Fibroblast of pulmonary artery (primary cell): ENCODE measurements at regions not wholly inside any gene's neighbourhood (a gene's known extent, or its start where the extent isn't known, plus 50 kb on each side); places are given as distances from the start of the nearest gene placed in this dataset.
"Not testable (repeated sequence)": the region's sequence is repeated elsewhere in the genome, so short reads cannot be mapped to it uniquely, and the experiment has no call there.

ENCODE experiments used
- DNase-seq: peaks from one replicate; pipeline ENCODE4 v3.0.0-alpha.2; 2010; ENCODE audit warnings: low read depth
- H3K4me3 ChIP-seq: replicated peaks from 2 replicates; pipeline ENCODE4 v1.5.1; 2011; ENCODE audit warnings: low read depth, mild to moderate bottlenecking, control low read depth, low read length, moderate library complexity
- TF ChIP-seq, protein P1 (sequence below): IDR thresholded peaks from 2 replicates; pipeline ENCODE4 v1.5.1; 2011; ENCODE audit warnings: mild to moderate bottlenecking, control low read depth, low read length, inconsistent platforms; ENCODE audit errors: missing control alignments

DNA sequence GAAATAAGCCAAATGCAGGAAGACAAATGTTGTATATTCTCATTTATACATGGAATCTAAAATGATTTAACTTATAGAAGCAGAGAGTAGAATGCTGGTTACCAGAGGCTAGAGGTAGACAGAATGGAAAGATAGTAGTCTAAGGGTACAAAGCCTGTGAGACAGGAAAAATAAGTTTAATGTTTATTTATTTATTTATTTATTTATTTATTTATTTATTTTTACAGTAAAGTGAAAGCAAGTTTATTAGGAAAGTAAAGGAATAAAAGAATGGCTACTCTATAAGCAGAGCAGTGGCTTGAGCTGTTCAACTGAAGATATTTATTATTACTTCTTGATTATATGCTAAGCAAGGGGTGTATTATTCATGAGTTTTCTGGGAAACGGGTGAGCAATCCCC is 203.2 kb downstream of the LAS1L start:
- TF ChIP-seq, protein P1, sequence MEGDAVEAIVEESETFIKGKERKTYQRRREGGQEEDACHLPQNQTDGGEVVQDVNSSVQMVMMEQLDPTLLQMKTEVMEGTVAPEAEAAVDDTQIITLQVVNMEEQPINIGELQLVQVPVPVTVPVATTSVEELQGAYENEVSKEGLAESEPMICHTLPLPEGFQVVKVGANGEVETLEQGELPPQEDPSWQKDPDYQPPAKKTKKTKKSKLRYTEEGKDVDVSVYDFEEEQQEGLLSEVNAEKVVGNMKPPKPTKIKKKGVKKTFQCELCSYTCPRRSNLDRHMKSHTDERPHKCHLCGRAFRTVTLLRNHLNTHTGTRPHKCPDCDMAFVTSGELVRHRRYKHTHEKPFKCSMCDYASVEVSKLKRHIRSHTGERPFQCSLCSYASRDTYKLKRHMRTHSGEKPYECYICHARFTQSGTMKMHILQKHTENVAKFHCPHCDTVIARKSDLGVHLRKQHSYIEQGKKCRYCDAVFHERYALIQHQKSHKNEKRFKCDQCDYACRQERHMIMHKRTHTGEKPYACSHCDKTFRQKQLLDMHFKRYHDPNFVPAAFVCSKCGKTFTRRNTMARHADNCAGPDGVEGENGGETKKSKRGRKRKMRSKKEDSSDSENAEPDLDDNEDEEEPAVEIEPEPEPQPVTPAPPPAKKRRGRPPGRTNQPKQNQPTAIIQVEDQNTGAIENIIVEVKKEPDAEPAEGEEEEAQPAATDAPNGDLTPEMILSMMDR, result no peak
- no peak overlapping the region for H3K4me3 ChIP-seq

DNA sequence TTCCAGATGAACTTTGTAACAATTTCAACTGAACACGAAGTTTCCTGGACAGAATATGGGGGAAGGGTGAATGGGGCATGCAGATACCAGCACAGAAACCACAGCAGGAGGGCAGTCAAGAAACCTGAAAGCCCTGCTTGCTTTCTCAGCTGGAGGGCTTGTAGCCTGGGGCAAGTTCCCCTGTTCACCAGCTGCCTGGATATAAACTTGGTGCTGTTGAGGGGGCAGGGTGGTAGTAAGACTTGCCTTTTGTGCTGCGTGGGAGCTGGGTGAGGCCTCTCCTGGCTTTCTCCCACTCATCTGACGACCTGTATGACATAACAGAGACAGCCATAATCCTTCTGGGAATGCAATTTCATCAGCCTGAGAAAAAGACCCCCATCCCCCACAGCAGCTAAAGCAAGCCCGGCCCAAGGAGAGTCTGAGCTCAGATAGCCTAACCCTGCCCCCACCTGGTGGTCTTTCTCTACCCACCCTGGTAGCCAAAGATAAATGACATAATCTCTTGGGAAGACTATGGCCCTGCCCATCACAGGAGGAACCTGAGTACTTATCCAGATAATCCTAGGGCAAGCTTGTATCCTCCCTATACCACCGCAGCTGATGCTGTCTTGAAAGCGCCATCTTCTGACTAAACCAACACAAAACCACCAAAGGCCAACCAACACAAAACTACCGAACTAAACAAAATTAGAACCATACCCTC is 234.3 kb downstream of the LAS1L start:
- TF ChIP-seq, protein P1, result no peak
- no peak overlapping the region for H3K4me3 ChIP-seq
- no peak for DNase-seq

More for the DNA sequence above, 203.2 kb downstream of the LAS1L start:
- no peak for DNase-seq

DNA sequence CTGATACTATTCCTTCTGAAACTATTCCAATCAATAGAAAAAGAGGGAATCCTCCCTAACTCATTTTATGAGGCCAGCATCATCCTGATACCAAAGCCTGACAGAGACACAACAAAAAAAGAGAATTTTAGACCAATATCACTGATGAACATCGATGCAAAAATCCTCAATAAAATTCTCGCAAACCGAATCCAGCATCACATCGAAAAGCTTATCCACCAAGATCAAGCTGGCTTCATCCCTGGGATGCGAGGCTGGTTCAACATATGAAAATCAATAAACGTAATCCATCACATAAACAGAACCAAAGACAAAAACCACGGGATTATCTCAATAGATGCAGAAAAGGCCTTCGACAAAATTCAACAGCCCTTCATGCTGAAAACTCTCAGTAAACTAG is 251.7 kb downstream of the LAS1L start:
- not testable (repeated sequence) for DNase-seq, H3K4me3 ChIP-seq

DNA sequence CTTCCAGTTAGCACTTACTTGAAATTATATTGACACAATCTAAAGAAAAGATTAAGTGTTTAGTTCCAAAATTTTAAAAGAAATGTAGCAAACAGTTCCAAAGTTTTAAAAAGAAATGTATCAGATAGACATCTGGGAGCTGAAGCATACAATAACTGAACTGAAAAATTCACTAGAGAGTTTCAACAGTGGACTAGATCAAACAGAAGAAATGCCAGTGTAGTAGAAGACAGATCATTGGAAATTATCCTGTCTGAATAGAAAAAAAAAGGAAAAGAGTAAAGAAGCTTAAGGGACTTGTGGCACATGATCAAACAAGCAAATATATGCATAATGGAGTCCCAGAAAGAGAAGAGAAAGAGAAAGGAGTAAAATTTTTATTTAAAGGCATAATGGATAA is 261.4 kb downstream of the LAS1L start:
- no peak overlapping the region for H3K4me3 ChIP-seq
- DNase-seq, result no peak
- TF ChIP-seq, protein P1, result no peak

DNA sequence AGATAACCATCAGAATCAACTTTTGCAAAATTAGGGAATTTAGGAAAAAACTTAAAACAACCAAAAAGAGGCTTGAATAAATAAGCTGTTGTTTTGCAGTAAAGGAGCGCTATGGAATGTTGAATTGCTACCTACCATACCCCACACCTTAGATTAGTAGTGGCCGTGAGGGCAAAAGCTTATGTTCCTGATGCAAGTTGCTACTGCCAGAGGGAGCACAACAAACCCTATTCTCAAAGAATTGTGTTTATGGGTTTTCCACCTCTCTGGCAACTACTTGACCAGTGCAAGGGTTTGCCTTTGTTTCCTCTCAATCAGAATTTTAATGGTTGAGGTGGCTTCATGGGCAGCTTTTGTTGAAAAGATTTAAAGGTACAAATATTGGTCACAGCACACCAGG is 268.1 kb downstream of the LAS1L start:
- no peak overlapping the region for H3K4me3 ChIP-seq
- DNase-seq, result no peak
- TF ChIP-seq, protein P1, result no peak

DNA sequence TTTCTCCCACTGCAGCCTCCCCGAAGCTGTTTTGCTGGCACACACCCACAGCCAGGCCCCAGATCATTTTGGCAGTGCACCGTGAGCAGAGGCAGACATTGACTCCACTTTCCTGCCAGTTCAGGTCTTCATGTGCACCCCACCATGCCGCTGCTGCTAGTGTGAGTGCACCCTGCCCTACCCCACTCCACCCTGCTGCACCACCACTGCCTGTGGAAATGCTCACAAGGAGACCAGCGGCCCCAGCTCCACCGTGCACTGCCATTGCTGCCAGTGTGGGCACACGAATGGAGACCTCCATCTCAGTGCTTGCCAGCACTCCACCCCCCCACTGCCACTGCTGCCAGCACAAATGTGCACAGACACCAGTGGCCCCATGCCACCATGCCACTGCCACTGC is 277.6 kb upstream of the ZC4H2 start:
- TF ChIP-seq, protein P1, result no peak
- no peak for DNase-seq
- H3K4me3 ChIP-seq, result no peak overlapping the region

DNA sequence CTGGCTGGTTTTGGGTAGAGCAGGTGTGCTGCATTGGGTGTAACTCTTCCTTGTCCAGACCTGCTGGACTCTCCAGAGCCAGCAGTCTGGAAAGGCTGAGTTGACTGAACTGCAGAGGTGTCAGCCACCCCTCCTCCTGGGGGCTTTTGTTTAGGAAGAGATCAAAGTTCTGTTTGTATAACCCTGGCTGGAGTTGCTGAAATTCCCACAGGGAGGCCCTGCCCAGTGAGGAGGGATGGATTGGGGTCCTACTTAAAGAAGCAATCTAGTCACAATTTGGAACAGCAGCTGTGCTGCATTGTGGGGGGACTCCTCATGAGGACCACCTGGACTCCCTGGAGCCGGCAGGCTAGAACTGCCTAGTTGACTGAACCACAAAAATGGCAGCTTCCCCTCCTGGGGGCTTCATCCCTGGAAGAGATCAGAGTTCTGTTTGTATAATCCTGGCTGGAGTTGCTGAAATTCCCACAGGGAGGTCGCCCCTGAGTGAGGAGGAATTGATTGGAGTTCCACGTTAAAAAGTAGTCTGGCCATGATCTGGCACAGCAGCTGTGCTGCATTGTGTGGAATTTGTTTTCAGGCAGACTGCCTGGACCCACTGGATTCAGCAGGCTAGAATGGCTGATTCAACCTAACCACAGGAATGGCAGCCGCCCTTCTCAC is 264.9 kb upstream of the ZC4H2 start:
- no peak for DNase-seq
- H3K4me3 ChIP-seq, result no peak overlapping the region
- TF ChIP-seq, protein P1, result no peak
